HT-29 (cell line): ENCODE measurements at regions not wholly inside any gene's neighbourhood (a gene's known extent, or its start where the extent isn't known, plus 50 kb on each side); places are given as distances from the start of the nearest gene placed in this dataset.

Source experiments
- DNase-seq: peaks from one replicate; pipeline ENCODE4 v3.0.0-alpha.2; 2015; ENCODE audit warnings: low spot score

- DNase-seq = no peak
Observed at GRCh38 chr16:8278031-8278580, 312.2 kb downstream of the TMEM114 start.

- no peak for DNase-seq
Observed at GRCh38 chr16:8271344-8271743, 319.0 kb downstream of the TMEM114 start.

- DNase-seq = no peak
Observed at GRCh38 chr16:8262299-8262698, 328.0 kb downstream of the TMEM114 start.

- no peak for DNase-seq
Observed at GRCh38 chr16:8260140-8260539, 330.2 kb downstream of the TMEM114 start.

- DNase-seq = no peak
Observed at GRCh38 chr16:8258523-8258922, 331.8 kb downstream of the TMEM114 start.

- no peak for DNase-seq
Observed at GRCh38 chr16:8257561-8257960, 332.8 kb downstream of the TMEM114 start.

GRCh38 chr16:8254405-8254804 is 335.9 kb downstream of the TMEM114 start:
- DNase-seq = no peak

GRCh38 chr16:8253718-8254117 is 336.6 kb downstream of the TMEM114 start:
- no peak for DNase-seq

GRCh38 chr16:8251727-8252126 is 338.6 kb downstream of the TMEM114 start:
- no peak for DNase-seq

GRCh38 chr16:8251298-8251697 is 339.0 kb downstream of the TMEM114 start:
- DNase-seq = no peak

- no peak for DNase-seq
Observed at GRCh38 chr16:8247993-8248392, 342.3 kb downstream of the TMEM114 start.

- no peak for DNase-seq
Observed at GRCh38 chr16:8243981-8244380, 346.3 kb downstream of the TMEM114 start.

- no peak for DNase-seq
Observed at GRCh38 chr16:8241408-8241807, 348.9 kb downstream of the TMEM114 start.

- no peak for DNase-seq
Observed at GRCh38 chr16:8239443-8239842, 350.9 kb downstream of the TMEM114 start.

- no peak for DNase-seq
Observed at GRCh38 chr16:8237452-8237851, 352.9 kb downstream of the TMEM114 start.

GRCh38 chr16:8236816-8237215 is 353.5 kb downstream of the TMEM114 start:
- DNase-seq = no peak

- no peak for DNase-seq
Observed at GRCh38 chr16:8230497-8230896, 359.8 kb downstream of the TMEM114 start.

GRCh38 chr16:8229011-8229520 is 361.2 kb downstream of the TMEM114 start:
- DNase-seq = no peak

- no peak for DNase-seq
Observed at GRCh38 chr16:8217201-8217600, 373.1 kb downstream of the TMEM114 start.

GRCh38 chr16:8204769-8205168 is 385.5 kb downstream of the TMEM114 start:
- DNase-seq = no peak

GRCh38 chr16:8204096-8204495 is 386.2 kb downstream of the TMEM114 start:
- DNase-seq = no peak

- DNase-seq = no peak
Observed at GRCh38 chr16:8203101-8203500, 387.2 kb downstream of the TMEM114 start.

GRCh38 chr16:8200839-8201238 is 389.5 kb downstream of the TMEM114 start:
- DNase-seq = no peak

- DNase-seq = no peak
Observed at GRCh38 chr16:8199390-8199789, 390.9 kb downstream of the TMEM114 start.
